Thoracic aorta (tissue), 2 donors: ENCODE measurements at regions not wholly inside any gene's neighbourhood (a gene's known extent, or its start where the extent isn't known, plus 50 kb on each side); places are given as distances from the start of the nearest gene placed in this dataset.

Source experiments
- ATAC-seq: fragments of 150-250 bp; one replicate; pipeline ENCODE4 v1.8.0; 2017; ENCODE audit warnings: low read depth; ENCODE audit not compliant: insufficient number of reproducible peaks, low FRiP score
- DNase-seq: peaks from one replicate; pipeline ENCODE4 v3.0.0-alpha.2; 2020; ENCODE audit warnings: low spot score
- H3K27ac ChIP-seq, 2 donors: fragments of 200-600 bp; sonication (generic); 1 replicate in 1 of 2; 2 replicates in 1 of 2; pipeline ENCODE4 v1.5.1; 2016; ENCODE audit warnings: mild to moderate bottlenecking in 2 of 2, moderate library complexity in 2 of 2
- H3K27me3 ChIP-seq: fragments of 200-600 bp; sonication (generic); replicated peaks from 2 replicates; pipeline ENCODE4 v1.6.0; 2016; ENCODE audit warnings: mild to moderate bottlenecking; ENCODE audit not compliant: insufficient read depth
- H3K36me3 ChIP-seq: fragments of 200-600 bp; sonication (generic); one replicate; pipeline ENCODE4 v1.5.1; 2016
- H3K4me1 ChIP-seq, 2 donors: fragments of 200-600 bp; sonication (generic); 1 replicate in 1 of 2; 2 replicates in 1 of 2; pipeline versions ENCODE4 v1.5.1 to v1.6.0; 2016; ENCODE audit warnings: low read depth in 2 of 2, mild to moderate bottlenecking in 1 of 2; ENCODE audit not compliant: control insufficient read depth in 1 of 2
- H3K4me3 ChIP-seq: fragments of 200-600 bp; sonication (generic); 2 replicates; pipeline ENCODE4 v1.5.1; 2016; ENCODE audit warnings: mild to moderate bottlenecking
- H3K9me3 ChIP-seq: fragments of 200-600 bp; sonication (generic); 2 replicates; pipeline ENCODE4 v1.5.1; 2016
- TF ChIP-seq, protein P1 (sequence below): fragments of 200-600 bp; sonication (generic); IDR thresholded peaks from one replicate; pipeline ENCODE4 v1.5.1; 2019; ENCODE audit warnings: antibody characterized with exemption

DNA sequence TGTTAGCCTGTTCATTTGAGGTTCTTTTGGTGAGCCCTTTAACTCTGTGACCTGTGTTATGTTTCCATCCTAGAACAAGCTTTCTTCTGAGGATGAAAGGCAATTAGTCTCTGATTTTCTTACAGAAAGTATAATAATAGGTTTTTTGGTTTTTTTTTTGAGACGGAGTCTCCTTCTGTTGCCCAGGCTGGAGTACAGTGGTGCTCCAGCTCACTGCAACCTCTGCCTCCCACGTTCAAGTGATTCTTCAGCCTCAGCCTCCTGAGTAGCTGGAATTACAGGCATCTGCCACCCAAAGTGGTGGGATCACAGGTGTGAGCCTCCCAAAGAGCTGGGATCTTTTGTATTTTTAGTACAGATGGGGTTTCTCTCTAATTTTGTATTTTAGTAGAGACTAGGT, 52.7 kb upstream of the SYNE2 start:
- no peaks in the 10 kb centered on the region for H3K36me3 ChIP-seq
- DNase-seq (no peak), ATAC-seq (no peak)
- peaks cover 0 to 7% of the 10 kb centered on the region in 2 donors for H3K4me1 ChIP-seq
- TF ChIP-seq, protein P1, sequence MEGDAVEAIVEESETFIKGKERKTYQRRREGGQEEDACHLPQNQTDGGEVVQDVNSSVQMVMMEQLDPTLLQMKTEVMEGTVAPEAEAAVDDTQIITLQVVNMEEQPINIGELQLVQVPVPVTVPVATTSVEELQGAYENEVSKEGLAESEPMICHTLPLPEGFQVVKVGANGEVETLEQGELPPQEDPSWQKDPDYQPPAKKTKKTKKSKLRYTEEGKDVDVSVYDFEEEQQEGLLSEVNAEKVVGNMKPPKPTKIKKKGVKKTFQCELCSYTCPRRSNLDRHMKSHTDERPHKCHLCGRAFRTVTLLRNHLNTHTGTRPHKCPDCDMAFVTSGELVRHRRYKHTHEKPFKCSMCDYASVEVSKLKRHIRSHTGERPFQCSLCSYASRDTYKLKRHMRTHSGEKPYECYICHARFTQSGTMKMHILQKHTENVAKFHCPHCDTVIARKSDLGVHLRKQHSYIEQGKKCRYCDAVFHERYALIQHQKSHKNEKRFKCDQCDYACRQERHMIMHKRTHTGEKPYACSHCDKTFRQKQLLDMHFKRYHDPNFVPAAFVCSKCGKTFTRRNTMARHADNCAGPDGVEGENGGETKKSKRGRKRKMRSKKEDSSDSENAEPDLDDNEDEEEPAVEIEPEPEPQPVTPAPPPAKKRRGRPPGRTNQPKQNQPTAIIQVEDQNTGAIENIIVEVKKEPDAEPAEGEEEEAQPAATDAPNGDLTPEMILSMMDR: no peak
- H3K27me3 ChIP-seq: no peaks in the 10 kb centered on the region
- H3K9me3 ChIP-seq: no peaks in the 10 kb centered on the region
- H3K27ac ChIP-seq: peak overlapping the region in 1 of 2 donors; percentile 11
- peak overlapping the region; percentile 67 for H3K4me3 ChIP-seq

DNA sequence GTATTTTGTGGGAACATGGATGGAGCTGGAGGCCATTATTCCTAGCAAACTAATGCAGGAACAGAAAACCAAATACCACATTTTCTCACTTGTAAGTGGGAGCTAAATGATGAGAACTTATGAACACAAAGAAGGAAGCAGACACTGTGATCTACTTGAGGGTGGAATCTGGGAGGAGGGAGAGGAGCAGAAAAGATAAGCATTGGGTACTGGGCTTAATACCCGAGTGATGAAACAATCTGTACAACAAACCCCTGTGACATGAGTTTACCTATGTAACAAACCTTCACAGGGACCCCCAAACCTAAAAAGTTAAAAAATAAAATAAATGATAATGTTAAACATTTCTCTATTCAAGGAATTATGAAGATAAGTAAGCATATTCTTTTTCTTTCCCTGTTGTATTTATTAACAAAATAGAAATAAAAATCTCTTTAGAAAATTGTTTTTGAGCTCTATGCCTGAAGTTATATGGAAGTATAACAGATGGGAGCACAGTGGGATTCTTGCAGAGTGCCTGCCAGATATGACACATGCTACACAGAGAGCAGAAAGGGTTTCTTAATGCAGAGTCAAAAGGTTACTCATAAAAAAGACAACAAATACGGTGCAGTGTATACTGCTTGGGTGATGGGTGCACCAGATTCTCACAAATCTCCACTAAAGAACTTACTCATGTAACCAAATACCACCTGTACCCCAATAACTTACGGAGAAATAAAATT, 52.0 kb upstream of the SYNE2 start:
- Histone ChIP-seq H3K36me3 (no peaks in the 10 kb centered on the region), H3K4me1 (peaks cover 0 to 7% of the 10 kb centered on the region in 2 donors), H3K9me3 (no peaks in the 10 kb centered on the region), H3K27me3 (no peaks in the 10 kb centered on the region), H3K27ac (no peak overlapping the region), H3K4me3 (no peak overlapping the region)
- TF ChIP-seq, protein P1: no peak
- ATAC-seq (no peak), DNase-seq (no peak)
